Fibroblast of upper back skin (primary cell): ENCODE measurements at regions not wholly inside any gene's neighbourhood (a gene's known extent, or its start where the extent isn't known, plus 50 kb on each side); places are given as distances from the start of the nearest gene placed in this dataset.
"Not testable (repeated sequence)": the region's sequence is repeated elsewhere in the genome, so short reads cannot be mapped to it uniquely, and the experiment has no call there.

Source experiments
- DNase-seq: peaks from one replicate; pipeline ENCODE4 v3.0.0-alpha.2; 2013

DNA sequence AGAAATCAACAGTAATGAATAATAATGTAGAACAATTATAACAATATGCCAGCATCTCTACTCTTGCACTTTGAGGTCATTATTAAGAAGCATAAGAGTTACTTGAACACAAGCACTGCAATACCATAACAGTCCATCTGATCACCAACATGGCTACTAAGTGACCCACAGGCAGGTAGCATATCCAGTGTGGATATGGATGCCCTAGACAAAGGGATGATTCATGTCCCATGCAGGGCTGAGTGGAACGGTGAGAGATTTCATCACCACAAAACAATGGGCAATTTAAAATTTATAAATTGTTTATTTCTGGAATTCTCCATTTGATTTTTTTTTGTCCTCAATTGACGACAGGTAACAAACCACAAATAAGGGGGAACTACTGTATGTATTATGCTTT lies 107.7 kb upstream of the TSC22D2 start:
- DNase-seq, result no peak

GRCh38 chr3:150299201-150299600 lies 108.9 kb upstream of the TSC22D2 start:
- DNase-seq, result peak; percentile 66

DNA sequence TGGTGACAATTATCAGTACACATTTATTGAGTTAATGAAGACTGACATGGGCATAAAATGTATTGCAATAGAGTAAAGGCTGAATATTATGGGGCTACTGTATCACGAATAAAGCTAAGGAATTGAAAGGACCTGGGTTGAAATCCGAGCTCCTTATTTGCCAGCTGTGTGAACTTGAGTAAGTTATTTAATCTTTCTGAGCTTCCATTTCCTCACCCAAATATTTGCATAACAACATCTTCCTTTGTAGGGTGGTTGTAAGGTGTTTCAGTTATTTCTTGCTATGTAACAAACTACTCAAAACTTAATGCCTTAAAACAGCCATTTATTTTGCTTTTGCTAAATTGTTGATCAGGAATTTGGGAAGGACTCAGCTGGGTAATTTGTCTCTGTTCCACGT lies 111.1 kb upstream of the TSC22D2 start:
- no peak for DNase-seq

DNA sequence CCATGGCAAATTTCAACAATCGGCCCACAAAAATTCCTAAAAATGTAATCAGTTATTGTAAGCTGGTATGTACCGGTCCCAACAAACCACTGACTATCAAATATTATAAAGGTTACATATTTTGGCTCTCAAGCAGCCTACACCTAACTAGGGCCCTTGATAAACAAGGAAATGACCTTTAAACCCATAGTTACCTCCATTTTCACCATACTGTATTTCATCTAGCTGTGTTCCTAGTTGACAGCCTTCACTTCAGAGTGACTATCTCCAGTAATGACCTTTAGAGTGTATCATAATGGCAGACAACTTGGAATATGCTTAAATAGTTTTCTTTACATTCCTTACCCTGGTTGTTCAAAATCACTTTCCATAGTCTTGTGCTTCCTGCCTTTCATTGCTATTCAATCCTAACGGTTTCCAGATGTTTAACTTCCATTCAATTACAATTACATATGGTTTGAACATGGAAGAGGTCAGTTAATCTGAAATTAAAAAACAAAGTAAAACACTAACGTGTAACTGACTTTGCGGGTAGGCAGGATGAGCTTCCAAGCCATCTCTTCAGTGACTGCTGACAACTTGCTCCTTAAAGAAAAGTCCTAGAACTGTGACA lies 111.9 kb upstream of the TSC22D2 start:
- DNase-seq, result peak; percentile 83

DNA sequence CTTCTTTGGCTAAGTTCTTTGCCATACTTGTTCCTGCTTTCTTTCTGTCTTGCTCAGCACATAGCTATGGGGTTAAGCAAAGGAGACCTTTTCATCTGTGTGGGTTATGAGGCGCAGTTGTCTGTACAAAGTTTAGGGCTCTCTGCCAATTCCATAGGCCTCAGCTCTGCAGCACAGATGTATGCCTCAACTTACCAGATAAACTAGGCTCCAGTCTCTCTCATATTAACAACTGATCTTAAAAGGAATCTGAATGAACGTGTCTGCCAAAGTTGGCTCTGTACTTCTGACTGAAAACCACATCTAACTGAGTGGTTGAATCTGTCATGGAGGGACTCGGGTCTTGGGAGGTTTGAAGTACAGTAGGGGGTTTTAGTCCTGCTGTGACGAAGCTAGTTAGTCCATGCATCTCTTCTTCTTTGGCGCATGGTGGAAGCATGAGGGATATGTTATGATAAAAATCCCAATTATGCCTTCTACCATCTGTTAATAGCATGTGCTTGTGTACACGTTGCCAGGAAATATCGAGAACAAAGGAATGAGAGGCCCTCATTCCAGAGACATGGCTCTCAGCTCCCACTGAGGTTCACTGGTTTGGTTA lies 114.6 kb upstream of the TSC22D2 start:
- peak; percentile 98 for DNase-seq

- peak; percentile 98 for DNase-seq
Measured at GRCh38 chr3:150292891-150293290, 115.2 kb upstream of the TSC22D2 start.

GRCh38 chr3:150291515-150291914 lies 116.6 kb upstream of the TSC22D2 start:
- no peak for DNase-seq

- peak; percentile 56 for DNase-seq
Measured at GRCh38 chr3:150286390-150287147, 121.5 kb upstream of the TSC22D2 start.

- peak; percentile 64 for DNase-seq
Measured at GRCh38 chr3:150285601-150286000, 122.5 kb upstream of the TSC22D2 start.

DNA sequence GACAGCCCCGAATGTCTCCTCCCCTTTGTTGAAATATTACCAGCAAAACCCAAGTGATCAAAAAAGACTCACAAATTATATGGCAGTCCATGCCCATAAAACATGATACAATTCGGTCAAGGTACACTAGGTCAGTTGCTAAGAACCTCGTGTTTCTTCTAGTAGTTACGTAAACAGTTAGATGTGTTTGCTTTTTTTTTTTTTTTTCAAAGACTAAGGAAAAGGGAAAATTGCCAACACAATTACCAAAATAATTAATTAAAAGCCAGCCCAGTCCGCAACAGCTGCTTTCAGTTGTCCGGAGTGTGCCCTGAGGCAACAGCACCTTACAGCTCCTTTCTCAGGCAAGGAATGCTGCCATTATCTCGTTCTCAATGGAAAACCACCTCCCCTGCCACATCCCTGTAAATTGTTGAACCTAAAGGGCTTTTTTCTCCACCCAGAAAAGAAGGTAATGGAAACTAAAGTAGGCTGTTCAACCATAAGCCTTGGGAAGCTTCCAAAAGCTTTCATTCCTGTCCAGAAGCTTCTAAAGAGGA lies 129.2 kb upstream of the TSC22D2 start:
- DNase-seq, result no peak

GRCh38 chr3:150278195-150278594 lies 129.9 kb upstream of the TSC22D2 start:
- no peak for DNase-seq

GRCh38 chr3:150277444-150277843 lies 130.7 kb upstream of the TSC22D2 start:
- no peak for DNase-seq

- DNase-seq, result peak; percentile 67
Measured at GRCh38 chr3:150275941-150276340, 132.2 kb upstream of the TSC22D2 start.

- no peak for DNase-seq
Measured at GRCh38 chr3:150274372-150274771, 133.7 kb upstream of the TSC22D2 start.

- DNase-seq, result no peak
Measured at GRCh38 chr3:150273396-150273795, 134.7 kb upstream of the TSC22D2 start.

- no peak for DNase-seq
Measured at GRCh38 chr3:150271591-150271960, 136.5 kb upstream of the TSC22D2 start.

- no peak for DNase-seq
Measured at GRCh38 chr3:150270883-150271590, 137.1 kb upstream of the TSC22D2 start.

DNA sequence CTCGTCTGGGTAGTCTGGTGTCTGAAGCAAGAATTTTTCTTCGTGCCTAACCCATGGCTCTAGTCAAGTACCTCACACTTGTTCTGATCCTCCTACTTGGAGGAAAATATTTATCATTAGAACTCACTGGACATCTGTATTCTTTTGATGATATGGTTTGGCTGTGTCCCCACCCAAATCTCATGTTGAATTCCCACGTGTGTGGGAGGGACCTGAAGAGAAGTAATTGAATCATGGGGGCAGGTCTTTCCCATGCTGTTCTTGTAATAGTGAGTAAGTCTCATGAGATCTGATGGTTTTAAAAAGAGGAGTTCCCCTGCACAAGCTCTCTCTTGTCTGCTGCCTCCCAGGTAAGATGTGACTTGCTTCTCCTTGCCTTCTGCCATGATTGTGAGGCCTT lies 137.7 kb upstream of the TSC22D2 start:
- not testable (repeated sequence) for DNase-seq

- DNase-seq, result no peak
Measured at GRCh38 chr3:150269526-150269925, 138.6 kb upstream of the TSC22D2 start.

- no peak for DNase-seq
Measured at GRCh38 chr3:150268426-150269391, 139.4 kb upstream of the TSC22D2 start.

GRCh38 chr3:150267288-150267687 lies 140.8 kb upstream of the TSC22D2 start:
- no peak for DNase-seq

- no peak for DNase-seq
Measured at GRCh38 chr3:150265305-150265704, 142.8 kb upstream of the TSC22D2 start.
